Ureter (tissue), 1 donor: ENCODE measurements at regions not wholly inside any gene's neighbourhood (a gene's known extent, or its start where the extent isn't known, plus 50 kb on each side); places are given as distances from the start of the nearest gene placed in this dataset.
"Not testable (repeated sequence)": the region's sequence is repeated elsewhere in the genome, so short reads cannot be mapped to it uniquely, and the experiment has no call there.

ENCODE experiments used
- DNase-seq: peaks from one replicate; pipeline ENCODE4 v3.0.0-alpha.2; 2020; ENCODE audit warnings: low spot score
- donor health status: DM: yes; HTN: yes; CAD: no.

DNA sequence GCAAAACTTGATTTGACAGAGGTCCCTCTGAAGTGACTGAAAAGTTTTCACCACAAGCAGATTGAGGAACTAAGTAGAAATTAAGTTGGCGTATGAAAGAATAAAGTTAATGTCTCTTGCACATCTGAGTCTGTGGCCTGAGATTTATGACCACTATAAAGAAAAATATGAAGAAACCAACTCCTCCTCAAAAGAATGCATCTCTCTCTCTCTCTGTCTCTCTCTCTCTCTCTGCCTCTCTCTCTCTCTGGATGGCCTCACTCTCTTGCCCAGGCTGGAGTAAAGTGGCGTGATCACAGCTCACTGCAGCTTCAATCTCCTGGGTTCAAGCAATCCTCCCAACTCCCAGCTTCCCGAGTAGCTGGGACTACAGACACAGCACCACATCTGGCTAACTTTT, 55.2 kb downstream of the RPL22L1 start:
- DNase-seq = no peak

DNA sequence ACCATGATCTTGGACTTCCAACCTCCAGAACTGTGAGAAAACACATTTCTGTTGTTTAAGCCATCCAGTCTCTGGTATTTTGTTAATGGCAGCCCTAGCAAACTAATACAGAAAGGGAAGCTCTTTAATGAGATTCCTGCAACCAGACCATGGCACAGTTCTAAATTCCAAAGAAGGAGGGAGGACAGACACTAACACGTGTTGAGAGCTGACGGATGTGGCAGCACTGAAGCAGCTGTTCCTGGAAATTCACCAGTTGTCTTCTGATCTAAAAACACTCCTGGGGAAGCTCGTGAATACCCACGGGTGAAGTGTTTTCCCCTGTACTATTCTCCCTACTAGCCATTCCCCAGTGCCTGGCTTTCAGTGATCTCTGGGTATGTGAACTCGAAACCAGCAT, 56.7 kb downstream of the RPL22L1 start:
- DNase-seq = no peak

DNA sequence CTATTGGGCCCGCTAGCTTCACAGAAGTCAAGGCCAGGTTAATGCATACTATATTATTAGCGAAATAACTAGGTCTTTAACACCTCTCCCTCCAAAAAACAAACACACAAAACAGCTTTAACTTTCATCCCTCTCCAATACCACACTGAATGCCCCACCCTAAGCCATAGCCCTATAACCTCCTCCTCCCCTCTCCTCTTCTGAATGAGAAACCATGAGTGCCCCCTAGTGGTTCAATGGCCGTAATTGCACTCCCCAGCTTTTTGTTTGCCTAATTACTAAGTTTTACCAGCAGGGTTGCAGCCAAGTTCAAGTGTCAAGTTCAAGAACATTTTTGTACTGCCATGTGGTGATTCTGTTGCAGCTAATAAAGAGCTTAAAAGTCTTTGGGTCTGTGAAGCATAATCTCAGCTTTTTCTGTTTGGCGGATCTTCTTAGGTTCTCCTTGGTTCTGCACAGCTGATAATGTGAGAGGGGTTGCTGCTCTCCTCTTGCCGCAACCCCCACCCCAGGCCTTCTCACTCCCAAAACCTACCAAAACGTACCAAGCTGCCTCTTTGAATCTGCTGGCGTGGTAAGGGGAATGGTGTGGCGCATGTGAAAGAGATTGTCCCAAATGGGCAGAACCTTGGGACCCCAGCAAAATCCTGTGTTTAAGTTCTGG, 57.9 kb downstream of the RPL22L1 start:
- peak; percentile 81 for DNase-seq

DNA sequence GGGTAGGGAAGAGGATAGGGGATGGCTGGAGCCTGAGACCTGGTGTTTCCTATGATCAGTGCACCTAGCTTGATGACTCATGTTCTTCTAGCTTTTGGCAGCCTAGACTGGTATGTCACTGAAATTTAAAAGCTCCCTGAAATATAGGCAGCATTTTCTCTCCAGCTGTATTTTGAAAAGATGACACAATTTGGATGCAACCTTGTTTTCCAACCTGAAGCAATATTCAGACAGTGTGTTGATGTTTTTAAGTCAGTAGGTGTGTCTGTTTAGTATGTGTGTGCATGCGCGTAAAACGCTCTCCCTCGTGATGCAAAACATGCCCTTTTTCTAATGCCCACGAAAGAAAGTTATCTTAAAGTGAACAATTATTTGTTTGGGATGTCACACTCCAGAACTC, 58.5 kb downstream of the RPL22L1 start:
- DNase-seq = no peak

DNA sequence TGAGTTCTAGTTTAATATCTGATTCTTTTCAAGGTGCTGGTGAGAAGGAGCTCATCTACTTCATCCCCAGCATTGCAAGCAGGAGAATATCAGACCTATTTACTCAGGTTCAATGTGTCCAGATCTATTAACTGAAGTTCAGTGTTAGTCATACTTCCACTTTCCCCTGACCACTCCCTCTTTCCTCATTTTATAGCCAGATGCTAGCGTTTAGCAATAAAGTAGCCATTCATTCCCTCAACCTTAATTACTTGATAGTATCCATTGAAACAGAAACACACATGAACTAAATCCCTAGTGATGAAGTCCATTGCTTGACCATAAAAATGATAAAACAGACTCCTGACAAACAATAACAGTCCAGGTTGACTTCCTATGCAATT, 60.0 kb downstream of the RPL22L1 start:
- DNase-seq = no peak

DNA sequence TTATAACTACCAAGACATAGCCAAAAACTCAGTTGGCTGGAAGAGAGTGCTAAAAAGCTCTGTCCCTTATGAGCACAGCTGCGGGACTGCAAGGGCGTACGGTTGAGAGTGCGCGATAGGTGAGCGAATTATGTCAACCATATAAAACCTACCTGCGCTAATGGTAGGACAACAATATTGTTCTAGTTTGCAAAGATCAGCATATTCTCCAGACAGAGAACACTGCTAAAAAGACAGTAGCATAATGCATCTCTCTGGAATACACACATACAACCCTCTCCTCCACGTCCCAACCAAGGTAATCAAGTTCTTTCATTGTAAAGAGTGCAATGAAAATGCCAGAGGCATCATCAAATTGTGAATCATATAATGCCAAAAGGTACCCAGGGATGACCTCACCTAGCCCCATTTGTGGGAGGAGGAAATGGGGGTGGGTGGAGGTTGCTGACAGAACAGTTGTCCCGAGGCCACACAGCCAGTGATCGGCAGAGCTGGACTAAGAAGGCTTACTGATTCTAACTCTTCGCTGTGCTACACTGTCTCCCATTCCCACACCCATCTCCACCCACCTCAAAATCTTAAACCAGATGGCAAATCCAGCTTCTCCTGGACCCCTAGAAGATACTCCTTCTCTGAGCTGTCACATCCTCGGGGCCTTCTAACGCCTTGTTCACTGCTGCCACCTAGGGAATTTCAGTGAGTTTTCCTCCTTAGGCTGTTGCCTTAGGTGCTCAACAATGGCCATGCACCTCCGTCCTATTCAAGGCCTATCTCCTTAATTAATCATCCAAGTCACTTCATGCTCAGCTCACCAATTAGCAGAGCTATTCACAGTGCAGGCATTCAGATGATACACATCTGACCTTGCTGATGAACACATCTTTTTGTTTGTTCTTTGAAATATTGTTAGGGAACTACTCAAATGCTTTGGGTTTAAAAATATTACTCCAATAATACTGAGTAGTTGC, 60.7 kb downstream of the RPL22L1 start:
- DNase-seq = peak; percentile 49

DNA sequence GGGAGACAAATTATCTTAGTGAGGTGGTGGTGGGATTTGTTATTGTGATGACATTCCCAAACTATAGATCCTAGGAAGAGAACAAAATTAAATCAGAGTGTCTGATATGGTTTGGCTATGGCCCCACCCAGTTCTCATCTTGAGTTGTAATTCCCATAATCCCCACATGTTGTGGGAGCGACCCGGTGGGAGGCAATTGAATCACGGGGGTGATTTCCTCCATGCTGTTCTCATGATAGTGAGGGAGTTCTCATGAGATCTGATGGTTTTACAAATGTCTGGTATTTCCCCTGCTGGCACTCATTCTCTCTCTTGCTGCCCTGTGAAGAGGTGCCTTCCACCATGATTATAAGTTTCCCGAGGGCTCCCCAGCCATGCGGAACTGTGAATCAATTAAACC, 62.0 kb downstream of the RPL22L1 start:
- DNase-seq = no peak

DNA sequence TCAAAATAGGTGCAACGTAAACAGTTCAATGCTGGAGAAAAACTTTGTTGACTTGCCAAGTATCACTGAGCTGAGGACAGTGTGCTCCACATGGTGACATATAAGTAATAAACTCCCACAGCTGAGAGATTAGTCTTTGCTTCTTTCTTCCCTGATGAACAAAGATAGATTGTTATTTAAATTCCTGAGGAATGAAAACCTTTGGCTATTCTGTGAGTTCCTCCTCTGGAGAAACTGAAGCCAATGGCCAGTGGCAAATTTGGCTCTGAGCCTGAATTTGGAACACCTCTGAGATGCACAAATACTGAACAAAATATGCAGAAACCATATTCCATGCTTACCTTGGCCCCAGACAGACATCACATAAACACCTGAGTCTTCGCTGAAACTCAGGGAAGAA, 63.3 kb downstream of the RPL22L1 start:
- DNase-seq = no peak

DNA sequence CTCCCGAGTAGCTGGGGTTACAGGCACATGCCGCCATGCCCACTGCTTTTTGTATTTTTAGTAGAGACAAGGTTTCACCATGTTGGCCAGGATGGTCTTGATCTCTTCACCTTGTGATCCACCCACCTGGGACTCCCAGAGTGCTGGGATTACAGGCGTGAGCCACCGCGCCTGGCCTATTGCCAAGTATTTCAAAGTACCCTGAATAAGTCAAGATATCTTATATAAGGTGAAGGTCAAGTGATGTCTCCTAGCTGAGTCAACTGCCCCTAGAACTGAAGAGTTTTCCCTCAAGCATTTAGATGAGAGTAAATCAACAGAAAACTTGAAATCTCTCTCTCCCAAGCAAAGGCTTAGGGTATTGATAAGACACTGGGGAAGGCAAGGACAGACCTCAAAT, 63.9 kb downstream of the RPL22L1 start:
- no peak for DNase-seq

DNA sequence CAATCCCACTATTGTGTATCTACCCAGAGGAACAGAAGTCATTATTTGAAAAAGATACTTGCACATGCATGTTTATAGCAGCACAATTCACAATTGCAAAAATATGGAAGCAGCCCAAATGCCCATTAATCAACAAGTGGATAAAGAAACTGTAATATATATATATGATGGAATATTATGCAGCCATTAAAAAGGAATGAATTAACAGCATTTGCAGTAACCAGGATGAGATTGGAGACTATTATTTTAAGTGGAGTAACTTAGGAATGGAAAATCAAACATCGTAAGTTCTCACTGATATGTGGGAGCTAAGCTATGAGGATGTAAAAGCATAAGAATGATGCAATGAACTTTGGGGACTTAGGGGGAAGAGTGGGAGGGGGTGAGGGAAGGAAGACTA, 64.7 kb downstream of the RPL22L1 start:
- DNase-seq = not testable (repeated sequence)

DNA sequence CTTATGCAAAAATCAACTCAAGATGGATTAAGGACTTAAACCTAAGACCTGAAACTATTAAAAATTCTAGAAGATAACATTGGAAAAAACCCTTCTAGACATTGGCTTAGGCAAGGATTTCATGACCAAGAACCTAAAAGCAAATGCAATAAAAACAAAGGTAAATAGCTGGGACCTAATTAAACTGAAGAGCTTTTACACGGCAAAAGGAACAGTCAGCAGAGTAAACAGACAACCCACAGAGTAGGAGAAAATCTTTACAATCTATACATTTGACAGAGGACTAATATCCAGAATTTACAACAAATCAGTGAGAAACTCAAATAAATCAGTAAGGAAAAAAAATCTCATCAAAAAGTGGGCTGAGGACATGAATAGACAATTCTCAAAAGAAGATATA, 65.4 kb downstream of the RPL22L1 start:
- not testable (repeated sequence) for DNase-seq

DNA sequence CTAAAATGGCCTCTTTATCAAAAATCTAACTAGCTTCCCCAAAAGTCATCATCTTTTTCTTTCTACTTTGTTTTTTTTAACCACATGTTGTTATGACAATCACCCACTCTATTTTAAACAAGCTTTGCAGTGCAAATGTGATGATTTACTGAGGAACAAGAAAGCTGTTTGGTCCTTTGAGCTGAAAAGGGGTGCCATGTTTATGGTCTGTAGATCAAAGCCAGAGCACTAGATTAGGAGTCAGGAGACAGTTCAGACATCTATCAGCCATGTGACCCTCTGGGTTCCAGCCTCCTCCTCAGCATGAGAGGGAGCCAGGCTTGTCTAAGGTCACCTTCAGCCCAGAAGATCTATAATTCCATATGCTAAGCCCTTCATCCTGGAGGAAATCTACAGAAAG, 65.9 kb downstream of the RPL22L1 start:
- no peak for DNase-seq

DNA sequence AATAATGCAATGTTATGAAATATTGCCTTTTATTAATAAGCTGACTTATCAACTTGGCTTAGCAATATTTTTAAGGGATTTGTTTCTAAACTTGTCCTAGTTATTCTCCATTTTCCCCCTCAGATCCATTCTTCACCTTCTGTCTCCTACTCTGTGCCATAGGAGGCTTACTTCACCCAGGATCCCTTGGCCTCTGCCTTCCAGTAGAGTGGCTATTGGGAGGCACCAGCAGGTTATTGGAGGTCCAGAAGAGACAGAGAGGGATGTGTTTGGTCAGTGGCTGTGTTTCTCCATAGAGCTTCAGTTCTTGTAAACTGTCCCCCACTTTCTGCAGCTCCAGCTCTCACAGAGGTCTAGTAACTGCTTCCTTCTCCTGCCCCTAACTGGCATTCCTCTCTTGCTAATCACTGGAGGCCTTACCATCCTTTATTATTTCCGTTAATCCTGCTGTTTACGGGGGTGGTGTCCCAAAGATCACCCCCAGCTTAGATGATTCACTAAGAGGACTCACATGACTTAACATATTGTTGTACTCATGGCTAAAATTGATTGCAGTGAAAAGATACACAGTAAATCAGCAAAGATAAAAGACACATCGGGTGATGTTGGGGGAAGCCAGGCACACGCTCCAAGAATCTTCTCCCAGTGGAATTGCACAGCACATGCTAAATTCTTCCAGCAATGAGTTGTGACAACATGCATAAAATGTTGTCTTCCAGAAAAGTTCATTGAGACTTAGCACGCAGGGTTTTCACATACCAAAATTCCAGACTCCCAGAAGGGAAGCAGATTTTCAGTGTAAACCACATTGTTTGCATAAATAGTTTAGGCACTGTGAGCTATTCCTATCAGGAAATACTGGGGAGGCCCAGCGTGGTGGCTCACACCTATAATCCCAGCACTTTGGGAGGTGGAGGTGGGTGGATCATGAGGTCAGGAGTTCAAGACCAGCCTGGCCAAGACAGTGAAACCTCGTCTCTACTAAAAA, 67.5 kb downstream of the RPL22L1 start:
- no peak for DNase-seq

DNA sequence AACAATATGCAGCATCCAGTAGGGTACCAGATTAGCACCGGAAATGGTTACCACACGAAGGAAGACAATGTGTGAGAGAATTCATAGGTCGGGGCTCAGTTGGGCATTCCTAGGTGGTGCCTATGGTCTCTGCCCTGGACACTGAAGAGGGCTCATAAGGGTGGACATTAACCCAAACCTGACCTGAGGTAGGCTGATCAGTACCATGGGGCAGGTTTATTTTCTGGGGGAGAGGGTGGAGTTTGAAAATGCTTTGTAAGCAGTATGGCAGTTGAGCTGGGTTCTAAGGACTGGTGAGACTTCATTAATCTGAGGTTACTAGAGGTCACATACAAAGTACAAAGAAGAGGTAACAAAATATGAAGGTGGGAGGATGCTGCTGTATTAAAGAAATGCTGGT, 68.4 kb downstream of the RPL22L1 start:
- DNase-seq = no peak

DNA sequence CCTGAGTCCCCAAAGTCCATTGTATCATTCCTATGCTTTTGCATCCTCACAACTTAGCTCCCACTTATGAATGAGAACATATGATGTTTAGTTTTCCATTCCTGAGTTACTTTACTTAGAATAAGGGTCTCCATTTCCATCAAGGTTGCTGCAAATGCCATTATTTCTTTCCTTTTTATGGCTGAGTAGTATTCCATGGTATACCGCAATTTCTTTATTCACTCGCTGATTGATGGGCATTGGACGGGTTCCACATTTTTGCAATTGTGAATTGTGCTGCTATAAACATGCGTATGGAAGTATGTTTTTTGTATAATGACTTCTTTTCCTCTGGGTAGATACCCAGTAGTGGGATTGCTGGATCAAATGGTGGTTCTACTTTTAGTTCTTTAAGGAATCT, 69.7 kb downstream of the RPL22L1 start:
- DNase-seq = not testable (repeated sequence)

DNA sequence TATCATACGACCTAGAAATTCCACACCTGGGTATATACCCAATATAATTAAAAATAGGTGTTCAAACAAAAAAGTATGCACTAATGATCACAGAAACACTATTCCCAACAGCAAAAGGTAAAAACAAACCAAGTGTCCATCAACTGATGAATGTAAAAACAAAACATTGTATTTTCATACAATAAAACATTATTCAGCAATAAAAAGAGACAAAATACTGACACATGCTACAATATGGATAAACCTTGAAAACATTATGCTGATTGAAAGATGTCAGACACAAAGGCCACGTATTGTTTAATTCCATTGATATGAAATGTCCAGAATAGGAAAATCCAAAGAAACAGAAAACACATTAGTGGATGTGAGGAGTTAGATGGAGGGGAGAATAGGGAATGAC, 71.0 kb downstream of the RPL22L1 start:
- no peak for DNase-seq

DNA sequence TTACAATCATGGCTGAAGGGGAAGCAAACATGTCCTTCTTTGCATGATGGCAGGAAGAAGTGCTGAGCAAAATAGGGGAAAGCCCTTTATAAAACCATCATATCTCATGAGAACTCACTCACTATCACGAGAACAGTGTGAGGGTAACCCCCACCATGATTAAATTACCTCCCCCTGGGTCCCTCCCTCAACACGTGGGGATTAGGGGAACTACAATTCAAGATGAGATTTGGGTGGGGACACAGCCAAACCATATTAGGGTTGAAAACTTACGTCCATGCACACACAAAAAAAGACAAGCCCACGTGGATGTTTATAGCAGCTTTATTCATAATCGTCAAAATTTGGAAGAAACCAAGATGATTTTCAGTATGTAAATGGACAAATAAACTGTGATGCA, 72.3 kb downstream of the RPL22L1 start:
- DNase-seq = no peak

DNA sequence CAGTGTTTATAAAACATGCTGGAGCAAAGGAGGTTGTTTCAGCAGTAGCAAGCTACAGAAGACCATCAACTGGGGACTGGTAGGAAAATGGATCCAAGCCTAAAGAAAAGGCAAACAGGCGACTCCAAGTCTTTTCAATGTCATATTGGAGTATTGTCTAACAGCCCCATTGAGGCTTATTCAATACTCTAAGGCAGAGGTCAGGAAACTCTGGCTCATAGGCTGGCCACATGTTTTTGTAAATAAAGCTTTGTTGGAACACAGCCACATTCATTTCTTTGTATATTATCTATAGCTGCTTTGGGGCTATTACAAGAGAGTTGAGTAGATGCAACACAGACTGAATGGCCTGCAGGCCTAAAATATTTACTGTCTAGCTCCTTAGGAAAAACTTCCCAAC, 77.5 kb downstream of the RPL22L1 start:
- DNase-seq = no peak

DNA sequence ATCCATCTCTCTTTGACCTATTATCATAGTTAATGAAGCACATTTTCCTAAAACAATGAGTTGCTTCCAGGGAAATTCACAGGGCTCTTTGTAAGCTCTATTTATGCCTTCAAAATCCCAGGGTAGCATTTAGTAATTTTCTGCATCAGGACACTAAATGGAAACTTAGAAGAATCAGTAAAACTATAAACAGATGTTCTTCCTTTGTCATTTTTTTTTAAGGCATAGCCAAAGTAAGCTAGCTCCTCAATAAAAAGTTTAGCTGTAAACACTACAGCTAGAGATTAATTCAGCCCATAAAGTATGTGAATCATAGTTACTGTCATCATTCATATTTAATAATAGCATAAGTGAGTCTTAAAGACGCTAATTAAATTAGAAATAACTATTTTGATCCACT, 79.3 kb downstream of the RPL22L1 start:
- DNase-seq = no peak

DNA sequence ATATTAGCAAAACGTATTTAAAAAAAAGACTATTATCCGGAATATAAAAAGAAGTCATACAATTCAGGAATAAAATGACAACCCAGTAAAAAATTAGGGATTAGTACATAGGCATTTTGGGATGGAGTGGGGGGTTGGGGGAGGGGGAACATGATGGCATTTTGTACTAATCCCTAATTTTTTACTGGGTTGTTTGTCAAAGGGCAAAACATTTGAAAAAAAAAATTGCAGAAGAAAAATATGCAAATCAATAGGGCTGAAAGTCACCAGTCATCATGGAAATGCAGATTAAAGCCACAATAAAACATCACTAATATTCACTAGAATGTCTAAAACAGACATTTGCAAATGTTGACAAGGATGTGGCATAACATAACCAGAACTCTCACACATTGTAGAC, 82.5 kb downstream of the RPL22L1 start:
- no peak for DNase-seq

DNA sequence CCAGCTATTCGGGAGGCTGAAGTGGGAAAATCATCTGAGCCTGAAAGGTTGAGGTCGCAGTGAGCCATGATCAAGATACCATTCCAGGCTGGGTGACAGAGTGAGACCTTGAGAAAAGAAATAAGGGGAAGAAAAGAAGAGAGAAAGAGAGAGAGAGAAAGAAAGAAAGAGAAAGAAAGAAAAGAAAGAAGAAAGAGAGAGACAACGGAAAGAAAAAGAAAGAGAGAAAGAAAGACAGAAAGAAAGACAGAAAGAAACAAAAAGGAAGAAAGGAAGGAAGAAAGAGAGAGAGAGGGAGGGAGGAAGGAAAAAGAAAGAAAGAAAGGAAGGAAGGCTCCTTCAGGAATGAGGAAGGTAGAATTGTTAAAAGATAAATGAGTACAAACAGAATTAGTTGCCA, 84.5 kb downstream of the RPL22L1 start:
- no peak for DNase-seq

DNA sequence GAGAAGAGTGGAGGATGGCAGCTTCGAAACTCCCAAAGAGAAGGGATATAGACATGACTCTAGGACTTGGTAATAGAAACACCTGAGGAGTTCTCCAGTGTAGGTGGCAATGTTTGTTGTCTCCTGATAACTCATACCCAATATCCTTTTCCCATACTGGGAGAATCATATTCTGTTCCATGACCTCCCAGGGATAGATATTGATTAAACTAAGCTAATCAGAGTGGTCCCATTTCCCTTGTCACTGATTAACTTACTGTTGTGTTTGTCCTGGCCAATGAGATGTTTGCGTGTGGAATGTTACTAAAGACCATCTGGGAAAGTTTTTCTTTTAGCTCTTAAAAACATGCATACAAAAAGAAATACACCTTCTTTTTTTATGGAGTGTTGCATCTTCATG, 85.6 kb downstream of the RPL22L1 start:
- DNase-seq = no peak
